GM19463 (cell line): ENCODE measurements at regions not wholly inside any gene's neighbourhood (a gene's known extent, or its start where the extent isn't known, plus 50 kb on each side); places are given as distances from the start of the nearest gene placed in this dataset.
"Not testable (repeated sequence)": the region's sequence is repeated elsewhere in the genome, so short reads cannot be mapped to it uniquely, and the experiment has no call there.

Experiments used
- ATAC-seq: cut with Tn5 transposase; IDR thresholded peaks from one replicate; pipeline ENCODE4 v1.9.1; 2021; ENCODE audit warnings: mild to moderate bottlenecking, moderate library complexity; ENCODE audit not compliant: unreplicated experiment

DNA sequence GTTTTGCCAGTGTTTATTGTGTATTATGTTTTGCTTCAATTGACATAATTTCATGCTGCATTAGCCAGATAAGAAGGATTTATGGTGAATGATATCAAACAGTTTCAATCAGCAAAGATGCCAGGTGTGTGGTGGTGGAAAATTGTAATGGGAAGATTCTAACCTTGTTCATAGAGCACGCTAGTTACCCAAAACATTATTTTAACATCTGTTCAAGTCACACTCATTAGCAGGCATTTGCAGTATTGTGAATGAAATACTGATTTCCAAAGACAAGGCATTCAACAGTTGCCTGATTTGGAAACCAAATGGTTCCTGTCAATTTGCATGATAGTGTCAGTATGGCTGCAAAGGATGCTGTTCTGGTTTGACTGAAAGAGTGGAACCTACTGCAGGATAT lies 129.7 kb downstream of the EPC1 start:
- ATAC-seq, result no peak

GRCh38 chr10:32213838-32214237 lies 133.1 kb downstream of the EPC1 start:
- ATAC-seq, result not testable (repeated sequence)

- ATAC-seq, result no peak
These were observed 136.0 kb downstream of the EPC1 start for GRCh38 chr10:32211046-32211363.

DNA sequence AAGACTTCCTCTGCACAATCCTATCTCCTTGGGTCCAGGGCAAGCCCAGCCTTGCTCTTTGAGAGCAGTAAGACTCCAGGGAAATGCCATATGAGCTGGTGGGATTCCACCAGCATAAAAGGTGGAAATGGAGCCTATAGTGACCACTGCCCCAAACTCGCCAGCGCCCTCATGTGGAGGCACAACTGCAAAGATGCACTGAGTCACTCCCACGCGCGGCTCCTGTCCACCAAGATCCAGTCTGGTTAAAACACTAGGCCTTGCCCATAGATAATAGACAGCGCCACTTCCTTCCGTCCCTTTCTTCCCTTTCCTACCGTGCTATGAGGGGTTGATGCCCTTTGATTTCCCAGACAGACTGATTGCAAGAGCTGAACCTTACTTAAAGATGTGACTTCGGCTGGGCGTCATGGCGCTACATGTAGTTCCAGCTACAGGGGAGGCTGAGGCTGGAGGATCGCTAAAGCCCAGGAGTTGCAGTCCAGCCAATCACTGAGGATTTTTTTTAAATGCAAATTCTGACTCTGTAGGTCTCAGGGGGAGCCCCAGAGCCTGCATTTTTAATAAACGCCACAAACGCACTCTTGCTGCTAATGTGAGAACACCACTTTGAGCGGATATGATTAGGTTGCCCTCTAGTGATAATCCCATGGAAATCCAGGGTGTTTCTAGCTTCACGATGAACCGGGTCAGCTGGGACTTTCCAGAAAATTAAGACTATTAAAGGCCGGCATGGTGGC lies 136.5 kb downstream of the EPC1 start:
- no peak for ATAC-seq

DNA sequence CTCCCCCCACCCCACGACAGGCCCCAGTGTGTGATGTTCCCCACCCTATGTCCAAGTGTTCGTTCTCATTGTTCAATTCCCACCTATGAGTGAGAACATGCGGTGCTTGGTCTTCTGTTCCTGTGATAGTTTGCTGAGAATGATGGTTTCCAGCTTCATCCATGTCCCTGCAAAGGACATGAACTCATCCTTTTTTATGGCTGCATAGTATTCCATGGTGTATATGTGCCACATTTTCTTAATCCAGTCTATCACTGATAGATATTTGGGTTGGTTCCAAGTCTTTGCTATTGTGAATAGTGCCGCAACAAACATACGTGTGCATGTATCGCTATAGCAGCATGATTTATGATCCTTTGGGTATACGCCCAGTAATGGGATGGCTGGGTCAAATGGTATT lies 139.0 kb downstream of the EPC1 start:
- ATAC-seq, result not testable (repeated sequence)

- ATAC-seq, result peak; percentile 71
These were observed 139.4 kb downstream of the EPC1 start for GRCh38 chr10:32207544-32207943.

GRCh38 chr10:32205670-32206069 lies 141.3 kb downstream of the EPC1 start:
- no peak for ATAC-seq

DNA sequence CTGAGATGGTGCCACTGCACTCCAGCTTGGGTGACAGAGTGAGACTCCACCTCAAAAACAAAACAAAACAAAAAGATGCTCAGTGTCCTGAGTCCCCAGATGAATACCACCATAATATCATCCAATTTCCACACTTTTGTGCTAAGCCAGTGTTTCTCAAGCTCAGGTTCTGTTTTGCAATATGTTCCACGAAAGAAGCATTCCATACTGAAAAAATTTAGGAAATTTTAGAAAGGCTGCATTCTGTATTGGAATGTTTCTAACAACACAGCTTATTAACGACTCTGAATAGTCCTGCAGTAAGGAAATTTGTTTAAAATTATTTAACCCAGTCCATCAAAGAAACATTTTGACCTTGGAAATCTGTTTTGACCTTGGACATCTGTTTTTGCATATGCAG lies 142.4 kb downstream of the EPC1 start:
- no peak for ATAC-seq

DNA sequence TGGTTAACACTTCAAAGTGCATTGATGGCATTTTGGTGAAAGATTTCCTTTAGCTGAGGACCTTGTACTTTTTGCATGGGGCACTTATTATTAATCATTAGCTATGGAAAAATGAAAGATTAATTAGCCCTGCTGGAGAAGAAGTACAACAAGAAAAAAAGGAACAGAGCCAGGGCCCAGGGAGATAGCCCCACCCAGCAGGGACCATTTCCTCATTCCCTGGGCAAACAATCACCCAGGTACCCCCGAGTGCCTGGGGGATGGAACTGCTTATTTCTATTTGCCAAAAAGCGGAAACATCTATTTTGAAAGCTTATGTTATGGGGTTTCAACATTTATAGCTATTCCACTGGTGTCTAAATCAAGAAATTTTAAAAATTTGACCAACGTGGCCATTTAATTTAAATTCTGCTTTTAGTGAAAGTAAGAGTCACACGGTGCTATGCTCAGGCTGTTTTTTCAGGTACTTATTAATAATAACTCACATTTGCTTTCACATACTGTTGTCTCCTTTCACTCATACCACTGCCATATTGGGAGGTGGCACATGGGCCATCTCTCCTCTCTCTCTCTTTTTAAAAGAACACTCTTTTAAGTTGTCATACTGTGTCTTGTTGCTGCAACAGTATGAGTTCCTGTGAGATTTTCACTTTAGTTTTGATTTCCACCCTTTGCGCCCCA lies 143.6 kb upstream of the KIF5B start:
- ATAC-seq, result no peak

GRCh38 chr10:32197423-32197822 lies 141.2 kb upstream of the KIF5B start:
- ATAC-seq, result no peak

GRCh38 chr10:32190890-32191491 lies 134.8 kb upstream of the KIF5B start:
- ATAC-seq, result no peak

DNA sequence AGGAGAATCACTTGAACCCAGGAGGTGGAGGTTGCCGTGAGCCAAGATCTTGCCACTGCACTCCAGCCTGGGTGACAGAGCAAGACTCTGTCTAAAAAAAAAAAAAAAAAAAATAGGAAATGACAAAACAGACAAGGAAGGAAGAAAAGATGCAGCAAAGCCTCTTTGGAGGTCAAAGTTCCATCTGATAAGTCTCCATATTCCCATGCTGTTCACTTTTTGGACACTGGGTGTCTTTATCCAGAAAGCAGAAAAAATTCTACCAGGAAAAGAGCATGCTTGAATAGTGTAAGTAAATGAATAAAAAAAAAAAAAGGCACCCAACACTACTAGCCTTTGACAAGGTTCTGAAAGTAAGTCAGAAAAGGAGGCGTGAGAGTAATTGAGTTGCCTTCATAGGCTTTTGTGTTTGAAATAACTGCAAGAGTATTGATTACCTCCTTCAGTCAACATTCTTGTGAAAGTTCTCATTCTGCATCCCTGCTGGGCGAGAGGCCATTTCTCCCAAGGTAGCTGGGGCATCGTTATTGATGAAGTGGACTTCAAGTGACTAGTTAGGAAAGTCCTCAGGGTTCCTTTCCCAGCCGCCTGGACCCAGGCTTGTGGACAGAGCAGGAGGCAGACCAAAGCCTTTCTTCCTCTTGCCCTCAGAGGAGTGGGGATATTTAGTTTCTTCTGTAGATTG lies 133.3 kb upstream of the KIF5B start:
- no peak for ATAC-seq

DNA sequence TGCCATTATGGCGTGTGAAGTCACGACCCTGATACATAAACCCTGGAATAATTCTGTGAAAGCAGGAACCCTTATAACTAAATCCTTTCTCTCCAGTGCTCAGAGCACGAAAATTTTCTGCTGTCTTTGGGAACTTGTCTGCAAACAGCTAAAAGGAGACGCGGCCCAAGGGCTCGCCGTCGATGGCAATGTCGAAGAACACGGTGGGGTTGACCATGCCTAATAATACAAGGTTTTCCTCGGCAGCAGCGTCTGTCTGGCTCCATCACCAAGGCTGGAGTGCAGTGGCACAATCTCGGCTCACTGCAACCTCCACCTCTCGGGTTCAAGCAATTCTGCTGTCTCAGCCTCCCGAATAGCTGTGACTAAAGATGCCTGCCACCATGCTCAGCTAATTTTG lies 132.4 kb upstream of the KIF5B start:
- not testable (repeated sequence) for ATAC-seq

DNA sequence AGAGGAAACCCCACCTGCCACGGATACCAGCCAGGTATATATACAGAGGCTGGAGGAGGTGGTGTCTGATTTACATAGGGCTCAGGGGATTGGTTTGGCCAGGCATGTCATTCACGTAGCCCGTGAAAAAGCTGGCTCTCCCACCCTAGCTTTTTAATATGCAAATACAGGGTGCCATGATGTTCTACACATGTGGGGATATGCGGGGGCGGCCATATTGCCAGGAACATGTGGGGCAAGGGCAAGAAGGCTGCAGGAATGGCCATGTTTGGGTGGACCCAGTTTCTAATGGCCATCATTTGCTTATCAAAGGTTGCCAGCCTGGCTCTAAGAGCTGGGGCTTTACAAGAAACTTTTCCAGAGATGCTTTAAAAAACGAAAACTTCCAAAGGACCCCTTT lies 131.5 kb upstream of the KIF5B start:
- ATAC-seq, result no peak

DNA sequence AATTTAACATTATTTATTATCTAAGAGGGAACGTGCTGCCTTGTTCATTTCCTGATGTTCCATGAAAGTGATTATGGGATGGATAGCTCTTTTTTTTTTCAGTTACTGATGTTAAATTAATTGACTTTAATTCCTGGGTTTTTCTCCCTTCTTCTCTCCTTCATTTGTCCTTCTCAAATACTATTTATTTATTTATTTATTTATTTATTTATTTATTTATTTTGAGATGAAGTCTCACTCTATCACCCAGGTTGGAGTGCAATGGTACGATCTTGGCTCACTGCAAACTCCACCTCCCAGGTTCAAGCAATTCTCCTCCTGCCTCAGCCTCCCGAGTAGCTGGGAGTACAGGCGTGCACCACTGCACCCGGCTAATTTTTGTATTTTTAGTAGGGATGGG lies 127.4 kb upstream of the KIF5B start:
- not testable (repeated sequence) for ATAC-seq

DNA sequence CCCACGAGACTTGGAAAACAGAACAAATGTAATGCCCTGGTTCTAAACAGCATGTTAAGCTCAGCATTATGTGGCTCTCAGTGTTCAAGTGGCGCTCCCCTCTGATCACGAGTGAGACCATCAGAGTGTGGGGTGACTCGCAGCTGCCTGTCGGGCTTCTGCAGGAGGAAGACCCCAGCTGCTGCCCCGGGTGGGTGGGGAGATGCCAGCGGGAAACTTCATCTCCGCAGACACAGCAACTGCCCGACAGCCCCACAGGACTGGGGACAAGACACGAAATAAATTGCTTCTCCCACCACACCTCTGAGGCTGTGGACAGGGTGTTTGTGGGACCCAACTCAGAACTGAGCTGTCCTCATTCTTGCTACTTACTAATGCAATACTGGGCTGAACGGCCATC lies 126.3 kb upstream of the KIF5B start:
- no peak for ATAC-seq

GRCh38 chr10:32180390-32181280 lies 124.4 kb upstream of the KIF5B start:
- no peak for ATAC-seq

GRCh38 chr10:32179836-32180235 lies 123.6 kb upstream of the KIF5B start:
- ATAC-seq, result no peak

DNA sequence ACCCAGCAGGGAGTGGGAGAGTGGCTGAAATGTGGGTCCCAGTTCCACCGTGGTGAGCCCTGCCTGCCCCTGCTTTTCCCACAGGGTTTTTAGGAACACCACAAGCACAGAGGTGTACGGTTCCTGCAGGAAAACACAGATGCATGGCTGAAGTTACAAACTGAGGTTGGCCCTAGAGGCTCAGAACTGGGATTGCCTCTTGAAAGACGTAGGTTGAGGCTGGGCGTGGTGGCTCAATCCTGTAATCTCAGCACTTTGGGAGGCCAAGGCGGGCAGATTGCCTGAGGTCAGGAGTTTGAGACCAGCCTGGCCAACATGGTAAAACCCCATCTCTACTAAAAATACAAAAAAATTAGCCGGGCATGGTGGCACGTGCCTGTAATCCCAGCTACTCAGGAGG lies 121.4 kb upstream of the KIF5B start:
- not testable (repeated sequence) for ATAC-seq

DNA sequence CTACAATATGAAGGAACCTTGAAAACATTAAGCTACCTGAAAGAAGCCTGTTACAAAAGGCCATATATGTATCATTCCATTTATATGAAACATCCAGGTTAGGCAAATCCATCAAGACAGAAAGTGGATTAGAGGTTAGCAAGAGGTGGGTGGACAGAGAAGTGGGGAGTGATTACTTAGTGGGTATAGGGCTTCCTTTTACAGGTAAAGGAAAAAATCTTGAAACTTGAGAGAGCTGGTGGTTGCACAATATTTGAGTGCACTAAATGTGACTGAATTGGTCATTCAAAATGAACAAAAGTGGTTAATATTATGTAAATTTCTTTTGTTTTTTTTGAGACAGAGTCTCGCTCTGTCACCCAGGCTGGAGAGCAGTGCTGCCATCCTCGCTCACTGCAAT lies 119.4 kb upstream of the KIF5B start:
- ATAC-seq, result no peak
